GM18868 (cell line): ENCODE measurements at regions not wholly inside any gene's neighbourhood (a gene's known extent, or its start where the extent isn't known, plus 50 kb on each side); places are given as distances from the start of the nearest gene placed in this dataset.

Experiments
- ATAC-seq: cut with Tn5 transposase; IDR thresholded peaks from one replicate; pipeline ENCODE4 v1.9.1; 2021; ENCODE audit warnings: mild to moderate bottlenecking, moderate library complexity; ENCODE audit not compliant: unreplicated experiment

DNA sequence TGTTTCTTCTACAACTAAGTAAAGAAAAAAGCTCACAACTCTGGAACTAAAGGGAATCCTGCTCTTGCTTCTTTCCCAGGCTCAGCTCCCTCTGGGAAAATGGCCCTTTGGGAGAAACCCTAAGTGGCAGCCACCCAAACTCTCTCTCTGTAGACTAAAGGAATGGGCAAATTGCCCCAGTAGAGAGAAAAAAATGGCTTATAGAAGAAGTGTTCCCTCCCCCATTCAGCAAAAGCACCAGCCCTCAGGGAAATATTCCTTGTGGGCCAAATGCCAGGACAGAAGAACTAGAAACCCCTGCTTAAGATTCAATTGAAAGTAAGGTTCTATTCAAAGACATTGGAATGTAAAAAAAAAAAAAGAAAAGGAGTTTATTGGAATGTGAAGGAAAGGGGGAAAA, 603.7 kb upstream of the ALCAM start:
- no peak for ATAC-seq

DNA sequence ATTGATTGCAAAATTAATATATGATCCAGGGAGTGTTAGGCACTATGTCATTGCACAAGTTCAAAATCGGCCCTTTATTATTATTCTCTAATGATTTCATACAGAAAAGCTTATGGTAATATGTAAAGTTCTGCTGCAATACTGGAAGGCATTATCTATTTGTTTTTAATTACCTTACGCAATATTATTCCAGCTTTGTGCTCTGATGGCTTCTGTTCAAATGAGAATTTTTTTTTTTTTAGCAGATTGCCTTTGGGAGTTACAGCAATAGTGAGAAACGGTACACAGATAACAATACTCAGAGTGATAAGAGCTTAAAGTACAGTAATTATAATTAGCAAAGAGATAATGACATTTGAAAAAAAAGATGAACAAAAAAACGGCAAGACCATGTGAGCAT, 602.2 kb upstream of the ALCAM start:
- ATAC-seq = no peak

DNA sequence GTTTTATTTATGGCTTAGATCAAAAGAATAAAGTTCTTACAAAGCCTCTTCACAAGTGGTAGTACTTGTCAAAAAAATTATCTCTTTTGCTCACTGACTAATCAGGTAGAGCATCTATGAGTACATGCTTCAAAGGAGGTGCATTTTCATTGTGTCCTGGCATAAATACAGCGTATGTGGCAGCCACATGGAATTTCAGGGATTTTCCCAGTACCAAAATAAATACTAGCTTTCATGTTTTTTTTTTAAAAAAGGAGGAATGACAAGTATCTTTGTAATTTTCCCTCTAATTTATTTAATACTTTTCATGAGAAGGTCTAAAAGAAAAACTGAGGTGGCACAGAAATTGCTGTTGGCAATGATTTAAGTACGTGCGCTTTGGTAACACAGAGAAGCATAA, 597.8 kb upstream of the ALCAM start:
- no peak for ATAC-seq

DNA sequence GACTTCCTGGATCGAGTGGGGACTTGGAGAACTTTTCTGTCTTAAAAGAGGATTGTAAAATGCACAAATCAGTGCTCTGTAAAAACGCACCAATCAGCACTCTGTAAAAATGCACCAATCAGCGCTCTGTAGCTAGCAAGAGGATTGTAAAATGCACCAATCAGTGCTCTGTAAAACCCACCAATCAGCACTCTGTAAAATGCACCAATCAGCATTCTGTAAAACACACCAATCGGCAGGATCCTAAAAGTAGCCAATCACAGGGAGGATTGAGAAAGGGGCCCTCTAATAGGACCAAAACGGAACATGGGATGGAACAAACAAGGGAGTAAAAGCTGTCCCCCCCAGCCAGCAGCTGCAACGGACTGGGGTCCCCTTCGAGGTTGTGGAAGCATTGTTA, 587.4 kb upstream of the ALCAM start:
- no peak for ATAC-seq

DNA sequence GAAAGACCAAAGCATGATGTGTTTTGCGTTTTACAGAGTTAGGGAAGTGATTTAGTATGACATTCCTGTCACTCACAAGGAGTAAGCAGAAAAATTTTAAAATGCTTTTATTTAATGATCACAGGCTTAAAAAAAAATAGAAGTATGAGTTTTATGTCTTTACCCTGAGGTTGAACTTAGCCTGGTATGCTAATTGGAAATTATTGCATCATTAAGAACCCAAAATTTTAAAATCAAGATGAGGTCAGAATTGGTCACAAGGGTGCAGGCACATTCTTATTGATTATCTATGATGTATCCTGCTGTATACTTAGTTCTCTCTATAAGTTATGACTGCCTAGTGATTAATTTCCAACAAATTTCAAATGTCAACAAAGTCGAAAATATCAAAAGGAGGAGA, 585.6 kb upstream of the ALCAM start:
- ATAC-seq = no peak

DNA sequence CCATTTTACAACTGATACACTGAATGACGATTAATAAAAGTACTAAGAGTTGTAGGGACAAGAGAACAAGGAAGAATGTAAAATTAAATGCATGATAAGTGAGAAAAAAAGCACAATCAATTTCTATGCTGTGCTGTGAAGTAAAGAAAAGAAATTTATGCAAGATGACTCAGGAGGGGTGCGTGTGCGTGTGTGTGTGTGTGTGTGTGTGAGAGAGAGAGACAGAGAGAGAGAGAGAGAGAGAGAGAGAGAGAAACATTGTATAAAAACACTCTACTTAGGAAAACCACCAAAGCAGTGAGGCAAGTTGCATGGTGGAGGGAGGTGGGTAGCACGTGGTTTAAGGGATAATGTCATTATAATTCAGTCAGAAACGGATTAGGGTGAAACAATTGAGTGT, 580.8 kb upstream of the ALCAM start:
- ATAC-seq = no peak

DNA sequence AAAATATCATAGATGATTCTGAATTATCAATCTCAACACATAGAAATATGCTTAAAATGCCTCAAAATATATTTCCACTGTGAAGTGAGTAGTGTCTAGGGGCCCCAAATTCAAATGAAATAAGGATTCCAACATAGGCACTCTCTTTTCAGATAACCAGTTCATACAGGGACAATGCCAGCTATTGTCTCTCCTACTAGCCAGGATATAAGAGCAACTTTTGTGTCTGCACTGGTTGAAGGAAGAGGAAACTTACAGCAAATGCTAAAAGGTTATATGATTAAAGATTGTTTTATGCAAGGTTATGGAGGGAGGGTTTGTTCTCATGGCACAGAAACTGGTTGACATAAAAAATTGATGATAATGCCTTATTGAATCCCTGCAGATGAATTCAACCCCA, 579.4 kb upstream of the ALCAM start:
- ATAC-seq = no peak

DNA sequence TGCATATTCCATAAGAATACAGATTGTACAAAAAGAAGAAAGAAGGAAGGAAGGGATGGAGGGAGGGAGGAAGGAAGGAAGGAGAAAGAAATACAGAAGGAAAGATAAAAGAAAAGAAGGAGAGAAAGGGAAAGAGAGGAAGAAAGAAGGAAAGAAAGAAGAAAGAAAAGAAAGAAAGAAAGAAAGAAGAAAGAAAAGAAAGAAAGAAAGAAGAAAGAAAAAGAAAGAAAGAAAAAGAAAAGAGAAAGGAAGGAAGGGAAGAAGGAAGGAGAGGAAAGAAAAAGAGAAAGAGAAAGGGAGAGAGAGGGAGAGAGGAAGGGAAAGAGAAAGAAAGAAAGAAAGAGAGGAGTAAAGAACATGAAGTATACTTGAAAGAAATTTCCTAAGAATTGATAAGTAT, 577.9 kb upstream of the ALCAM start:
- no peak for ATAC-seq

DNA sequence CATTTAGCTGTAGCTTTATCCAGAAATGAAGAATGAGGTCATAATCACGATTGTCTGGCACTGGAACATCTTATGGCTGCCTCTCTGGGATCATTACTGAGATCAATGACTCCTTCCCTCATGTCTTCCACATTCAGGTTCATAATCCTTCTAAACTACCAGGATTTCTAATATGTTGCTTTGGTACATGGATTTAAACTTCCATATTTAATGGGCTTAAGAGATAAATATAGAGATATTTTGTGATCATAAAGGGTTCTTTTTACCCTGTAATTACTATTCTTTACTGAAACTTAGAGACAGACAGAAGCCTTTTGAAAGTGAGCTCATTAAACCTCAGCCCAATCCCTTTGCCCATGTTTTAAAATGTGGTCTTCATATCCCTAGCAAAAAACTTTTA, 575.4 kb upstream of the ALCAM start:
- ATAC-seq = no peak

DNA sequence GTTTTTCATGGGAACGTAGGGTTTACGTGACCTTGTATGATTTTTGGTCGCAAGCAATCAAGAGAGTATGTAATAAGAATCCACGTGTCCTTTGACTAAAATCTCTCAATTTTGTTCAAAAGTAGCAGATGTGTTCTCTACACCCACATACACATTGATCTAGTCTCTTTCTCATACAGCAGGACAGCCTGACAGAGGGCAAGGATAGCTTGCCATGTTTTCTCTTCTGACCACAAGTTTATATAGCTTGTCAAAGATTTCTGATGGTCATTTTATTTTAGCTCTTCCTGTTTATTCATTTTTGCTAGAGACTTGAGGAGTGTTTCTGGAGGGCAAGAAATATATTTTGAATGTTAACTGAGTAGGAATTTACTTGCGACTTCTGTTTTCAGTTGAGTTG, 570.2 kb upstream of the ALCAM start:
- no peak for ATAC-seq

DNA sequence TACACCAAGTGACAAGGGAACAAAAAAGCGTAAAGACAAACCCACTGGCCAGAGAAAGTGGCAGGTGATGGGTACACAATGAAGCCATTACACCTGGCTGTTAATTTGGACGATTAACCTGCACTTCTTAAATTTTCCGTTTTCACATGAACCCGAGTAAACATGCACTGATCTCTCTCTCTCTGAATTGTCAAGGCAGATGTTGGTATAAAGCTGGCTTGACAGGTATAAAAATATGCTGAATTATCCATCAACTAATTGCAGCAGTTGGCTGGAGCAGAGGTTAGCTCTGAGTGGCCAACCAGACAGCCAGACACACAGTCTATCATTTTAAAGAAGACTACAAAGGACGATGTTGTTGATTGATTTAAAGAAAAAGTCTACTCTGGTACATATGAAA, 561.7 kb upstream of the ALCAM start:
- no peak for ATAC-seq

DNA sequence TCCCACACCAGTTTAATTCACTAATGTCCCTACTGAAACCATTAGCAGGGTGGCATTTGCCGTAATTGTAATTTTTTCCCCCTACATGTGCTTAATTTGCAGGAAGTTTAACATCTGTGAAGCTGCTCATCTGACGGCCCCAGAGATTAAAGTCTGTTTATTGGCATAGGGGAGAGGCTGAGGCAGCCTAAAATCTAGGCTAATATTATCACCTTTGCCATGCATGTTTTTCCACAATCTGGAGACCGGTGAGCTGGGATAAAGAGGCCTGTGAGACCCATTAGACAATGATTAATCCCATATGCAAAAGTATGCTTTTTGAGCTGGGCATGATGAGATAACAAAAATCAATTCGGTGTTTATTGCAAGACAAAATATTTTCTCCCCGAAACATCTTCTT, 561.2 kb upstream of the ALCAM start:
- no peak for ATAC-seq

DNA sequence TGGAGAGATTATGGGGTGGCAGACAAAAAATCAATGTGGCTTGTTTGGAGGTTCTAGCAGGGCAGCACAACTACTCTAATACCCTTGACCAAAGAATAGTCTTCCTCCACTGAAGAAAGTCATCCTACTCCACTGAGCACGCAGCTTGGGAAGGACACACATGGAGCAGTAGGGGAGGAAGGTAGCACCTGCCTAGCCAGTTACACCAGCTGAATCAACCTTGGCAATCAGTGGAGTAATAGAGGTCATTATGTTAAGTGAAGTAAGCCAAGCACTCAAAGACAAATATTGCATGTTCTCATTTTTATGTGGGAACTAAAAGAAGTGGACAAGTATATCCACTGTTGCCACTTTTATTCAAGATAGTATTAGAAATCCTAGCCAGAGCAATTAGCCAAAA, 555.8 kb upstream of the ALCAM start:
- no peak for ATAC-seq

DNA sequence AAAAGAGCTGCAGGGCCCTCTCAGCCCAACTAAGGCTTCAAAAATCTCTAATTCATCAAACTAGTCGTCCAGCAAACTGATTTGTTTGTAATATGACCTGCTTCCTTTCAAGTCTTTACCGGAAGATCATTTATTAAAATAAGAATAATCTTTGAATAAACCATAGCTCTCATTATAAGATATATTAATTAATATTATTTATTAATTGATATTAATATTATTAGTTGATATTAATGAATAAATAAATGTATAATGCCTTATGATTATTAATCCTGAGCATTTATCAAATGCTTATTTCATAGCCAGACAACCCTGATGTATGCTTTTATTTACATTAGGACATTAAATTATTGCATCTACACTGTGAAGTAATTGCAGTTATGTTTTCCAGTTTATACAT, 550.7 kb upstream of the ALCAM start:
- ATAC-seq = no peak

DNA sequence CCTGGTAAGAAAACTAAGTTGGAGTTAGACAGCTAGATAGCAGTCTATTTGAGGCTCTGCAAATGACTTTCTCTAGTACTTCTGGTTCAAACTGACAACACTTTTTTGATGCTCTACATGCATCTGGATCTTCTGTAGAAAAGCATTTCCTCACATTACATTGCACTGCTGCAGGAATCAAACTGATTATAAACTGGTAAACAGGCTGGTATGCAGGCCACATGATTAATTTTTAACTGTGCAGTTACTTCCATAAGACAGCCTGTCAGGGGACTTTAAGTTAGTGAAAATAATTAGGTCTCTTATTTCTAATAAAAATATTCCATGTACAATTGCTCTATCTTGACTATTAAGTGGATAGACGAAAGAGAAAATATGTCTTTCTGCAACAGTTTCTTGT, 550.0 kb upstream of the ALCAM start:
- no peak for ATAC-seq

DNA sequence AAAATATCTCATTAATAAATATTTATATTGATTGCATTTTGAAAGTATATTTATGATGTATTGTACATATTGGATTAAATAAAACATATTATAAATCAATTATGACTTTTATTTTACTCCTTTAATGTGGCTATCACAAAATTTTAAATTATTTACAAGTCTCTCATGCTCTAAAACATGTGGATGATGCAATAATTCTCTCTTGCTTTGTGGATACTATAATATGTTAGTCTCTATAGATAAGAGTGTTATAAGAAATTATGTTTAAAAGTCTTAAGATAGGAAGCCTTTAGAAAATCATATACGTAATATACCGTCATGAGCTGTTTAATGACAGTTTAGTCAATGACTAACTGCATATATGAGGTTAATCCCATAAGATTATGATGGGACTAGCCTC, 547.4 kb upstream of the ALCAM start:
- ATAC-seq = no peak

DNA sequence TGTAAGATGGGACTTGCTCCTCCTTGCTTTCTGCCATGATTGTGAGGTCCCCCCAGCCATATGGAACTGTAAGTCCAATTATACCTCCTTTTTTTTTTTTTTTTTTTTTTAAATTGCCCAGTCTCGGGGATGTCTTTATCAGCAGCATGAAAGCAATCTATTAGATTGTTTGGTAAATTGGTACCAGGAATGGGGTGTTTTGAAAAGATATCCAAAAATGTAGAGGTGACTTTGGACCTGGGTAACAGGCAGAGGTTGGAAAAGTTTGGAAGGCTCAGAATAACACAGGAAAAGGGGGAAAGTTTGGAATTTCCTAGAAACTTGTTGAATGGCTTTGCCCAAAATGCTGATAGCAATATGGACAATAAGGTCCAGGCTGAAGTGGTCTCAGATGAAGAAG, 545.8 kb upstream of the ALCAM start:
- ATAC-seq = no peak

DNA sequence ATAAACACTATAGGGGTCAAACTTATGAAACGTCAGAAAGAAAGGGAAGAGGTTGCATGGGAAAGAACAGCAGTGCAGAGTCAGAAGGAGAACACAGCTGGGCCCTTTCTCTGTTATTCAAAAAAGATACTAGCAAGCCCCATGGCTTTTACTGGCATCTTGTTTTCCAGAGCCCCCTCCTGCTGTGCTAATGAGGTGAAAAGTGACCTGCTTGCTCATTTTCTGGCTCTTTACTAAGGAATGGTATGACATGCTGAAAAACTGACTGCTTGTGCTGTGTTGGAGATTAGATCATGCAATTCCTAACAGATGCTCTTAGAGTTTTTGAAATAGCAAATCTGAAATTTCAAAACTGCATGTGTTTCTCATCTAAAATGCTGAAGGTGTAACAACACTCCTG, 541.6 kb upstream of the ALCAM start:
- ATAC-seq = no peak

DNA sequence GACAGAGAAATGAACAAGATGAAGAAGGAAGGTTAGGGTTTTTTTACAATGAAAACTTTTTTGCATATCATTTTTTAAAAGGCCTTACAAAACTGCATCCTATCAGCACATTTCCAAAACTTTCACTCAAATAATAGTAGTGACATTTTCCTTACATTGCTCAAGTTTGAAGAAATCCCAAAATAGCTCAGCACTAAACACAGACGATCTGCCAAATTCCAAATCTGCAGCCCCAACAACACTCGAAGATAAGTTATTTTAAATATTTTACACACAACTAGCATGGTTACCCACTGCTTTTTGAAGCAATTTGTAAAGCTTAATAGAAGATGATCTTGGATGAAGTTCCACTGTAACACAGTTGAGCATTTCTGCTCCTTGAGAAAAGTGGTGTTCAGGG, 535.6 kb upstream of the ALCAM start:
- no peak for ATAC-seq

DNA sequence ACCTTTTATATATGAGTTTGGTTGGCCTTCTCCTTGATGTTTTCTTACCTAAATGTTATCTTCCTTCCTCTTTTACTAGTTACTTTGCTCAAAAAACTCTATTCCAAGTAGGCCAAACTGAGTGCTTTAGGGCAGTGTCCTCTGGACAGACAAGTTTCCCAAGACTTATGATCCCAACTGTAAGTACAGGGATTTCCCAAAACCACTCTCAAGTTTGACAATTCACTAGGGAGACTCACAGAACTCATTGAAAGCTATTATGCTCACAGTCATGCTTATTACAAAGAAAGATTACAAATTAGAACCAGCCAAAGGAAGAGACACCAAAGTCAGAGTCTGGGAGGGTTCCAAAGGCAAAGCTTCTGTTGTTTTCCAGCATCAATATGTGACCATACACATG, 534.2 kb upstream of the ALCAM start:
- no peak for ATAC-seq

DNA sequence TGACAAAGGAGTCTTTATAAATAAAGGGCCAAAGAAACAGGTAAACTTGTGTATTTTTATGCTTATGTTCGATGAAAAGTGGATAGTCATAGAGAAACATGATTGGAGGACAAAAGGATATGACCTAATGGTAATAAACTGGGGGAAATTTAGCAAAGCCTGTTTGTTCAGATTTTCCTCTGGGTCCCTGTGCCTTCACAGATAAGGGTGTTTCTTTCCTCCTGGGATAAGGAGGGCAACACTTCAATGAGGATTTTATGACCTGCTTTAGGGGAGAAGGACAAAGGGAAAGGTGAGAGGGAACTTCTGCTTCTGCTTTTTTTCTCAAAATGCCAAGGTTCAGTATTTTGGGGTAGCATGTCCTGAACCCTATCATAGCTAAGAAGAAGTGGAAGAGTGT, 531.3 kb upstream of the ALCAM start:
- no peak for ATAC-seq

DNA sequence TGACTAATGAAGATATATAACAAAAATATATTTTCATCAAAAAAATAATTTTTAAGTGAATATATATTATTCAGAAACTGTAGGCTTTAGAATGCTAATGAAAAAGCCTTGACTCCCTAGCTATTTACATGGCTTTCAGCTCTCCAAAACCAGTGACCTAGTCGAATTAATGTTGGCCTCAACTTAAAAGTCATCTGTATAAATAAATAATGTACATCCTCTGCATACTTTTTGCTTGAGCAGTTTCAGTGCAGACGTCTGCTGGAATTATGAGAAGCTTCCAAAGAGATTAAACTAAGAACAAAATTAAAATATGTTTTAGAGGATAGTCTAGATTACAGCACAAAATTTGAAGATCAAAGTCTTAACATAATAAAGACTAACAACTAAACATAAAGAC, 520.4 kb upstream of the ALCAM start:
- no peak for ATAC-seq

DNA sequence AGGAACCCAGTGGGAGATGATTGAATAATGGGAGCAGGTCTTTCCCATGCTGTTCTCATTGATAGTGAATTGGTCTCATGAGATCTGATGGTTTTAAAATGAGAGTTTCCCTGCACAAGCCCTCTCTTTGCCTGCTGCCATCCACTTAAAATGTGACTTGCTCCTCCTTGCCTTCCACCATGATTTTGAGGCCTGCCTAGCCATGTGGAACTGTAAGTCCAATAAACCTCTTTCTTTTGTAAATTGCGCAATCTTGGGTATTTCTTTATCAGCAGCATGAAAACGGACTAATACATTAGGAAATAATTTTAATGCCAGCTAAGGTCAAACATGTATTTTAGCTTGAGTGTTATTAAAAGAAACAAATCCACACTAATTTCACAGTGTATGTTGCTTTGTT, 517.6 kb upstream of the ALCAM start:
- no peak for ATAC-seq

DNA sequence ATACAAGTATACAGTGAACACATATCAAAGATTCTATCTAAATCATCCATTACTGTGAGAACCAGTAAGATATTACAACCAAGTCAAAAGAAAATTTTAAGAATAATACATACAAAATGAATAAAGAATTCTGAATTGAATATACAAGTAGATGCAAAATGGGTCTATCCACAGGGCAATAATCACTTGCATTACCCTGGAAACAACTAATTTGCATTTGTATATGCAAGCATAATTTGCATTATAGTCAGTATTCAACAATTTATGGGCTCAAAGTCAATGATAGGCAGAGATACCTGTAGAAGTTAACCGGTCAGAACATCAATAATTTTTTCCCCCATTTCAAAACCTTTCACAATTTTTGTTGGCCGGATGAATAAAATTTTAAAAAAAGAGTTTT, 512.2 kb upstream of the ALCAM start:
- ATAC-seq = no peak
